ENCODE measurements at regions not wholly inside any gene's neighbourhood (a gene's known extent, or its start where the extent isn't known, plus 50 kb on each side); places are given as distances from the start of the nearest gene placed in this dataset.
"Not testable (repeated sequence)": the region's sequence is repeated elsewhere in the genome, so short reads cannot be mapped to it uniquely, and the experiment has no call there.

- not testable (repeated sequence) for TF ChIP-seq CTCF (IDR thresholded peaks at IDR 0.05; ENCODE audit: insufficient read depth, low read depth, low read length); EZH2 (IDR thresholded peaks at IDR 0.05; ENCODE audit: insufficient read depth, low read length)
Observed at GRCh38 chr13:16113391-16113790, 3068.2 kb downstream of the TUBA3C start.
